GM12891 (cell line): ENCODE measurements at regions not wholly inside any gene's neighbourhood (a gene's known extent, or its start where the extent isn't known, plus 50 kb on each side); places are given as distances from the start of the nearest gene placed in this dataset.

Experiments used
- DNase-seq: peaks from one replicate; pipeline ENCODE4 v3.0.0; 2011; ENCODE audit warnings: low spot score; ENCODE audit not compliant: insufficient read length
- FAIRE-seq: peaks from 2 replicates; lab custom pipeline; 2011; peaks lifted over from hg19 to GRCh38; lab: Jason Lieb, UNC
- PAX5 ChIP-seq: IDR thresholded peaks from 2 replicates; pipeline ENCODE4 v1.6.1; 2011; ENCODE audit warnings: low read length, moderate library complexity, mild to moderate bottlenecking; ENCODE audit not compliant: insufficient read depth, severe bottlenecking
- POLR2A ChIP-seq: IDR thresholded peaks from 2 replicates; pipeline ENCODE4 v1.6.1; 2011; ENCODE audit warnings: low read depth, low read length, control low read depth
- POLR2AphosphoS5 ChIP-seq: IDR thresholded peaks from 2 replicates; pipeline ENCODE4 v1.6.1; 2011; ENCODE audit warnings: low read depth, low read length, control low read depth
- POU2F2 ChIP-seq: IDR thresholded peaks from 2 replicates; pipeline ENCODE4 v1.6.1; 2011; ENCODE audit warnings: low read depth, mild to moderate bottlenecking, control low read depth, low read length, moderate library complexity
- SPI1 ChIP-seq: IDR thresholded peaks from 2 replicates; pipeline ENCODE4 v1.6.1; 2011; ENCODE audit warnings: low read depth, low read length, control low read depth
- TAF1 ChIP-seq: IDR thresholded peaks from 2 replicates; pipeline ENCODE4 v1.6.1; 2011; ENCODE audit warnings: low read depth, low read length, control low read depth

DNA sequence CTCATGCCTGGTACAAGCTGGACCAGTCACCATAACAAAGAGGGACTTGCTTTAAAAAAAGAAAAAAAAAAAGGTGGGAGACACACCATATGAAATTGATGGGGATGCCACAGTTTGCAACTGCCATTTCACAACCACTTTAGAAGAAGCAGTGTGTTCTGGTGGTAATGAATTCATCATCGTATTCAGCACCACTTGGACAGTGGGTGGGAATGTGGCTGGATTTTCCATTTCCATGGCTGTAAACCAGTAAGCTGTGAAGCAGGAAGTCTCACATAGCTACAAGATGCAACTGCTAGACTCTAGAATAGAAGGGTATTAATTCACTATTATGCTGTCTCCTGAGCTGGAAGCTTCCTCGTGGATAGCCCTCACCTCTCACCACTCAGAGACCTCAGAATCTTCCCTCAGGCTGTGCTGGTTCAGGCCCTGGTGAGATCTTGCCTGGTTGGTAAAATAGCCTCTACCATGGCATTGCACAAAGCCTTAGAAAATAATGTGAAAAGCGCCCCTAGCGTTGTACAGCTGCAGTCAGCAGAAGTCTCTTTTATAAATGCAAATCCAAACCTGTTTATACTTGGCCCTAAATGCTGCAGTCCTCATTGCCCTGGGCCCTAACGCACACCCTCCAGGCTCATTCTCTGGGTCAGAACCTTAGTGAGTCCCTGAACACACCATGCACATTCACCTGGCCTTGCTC is 150.7 kb downstream of the KCTD15 start:
- DNase-seq, result no peak
- no peak for FAIRE-seq
- TF ChIP-seq POLR2A (no peak), TAF1 (no peak), PAX5 (no peak), SPI1 (no peak), POLR2AphosphoS5 (no peak), POU2F2 (no peak)

DNA sequence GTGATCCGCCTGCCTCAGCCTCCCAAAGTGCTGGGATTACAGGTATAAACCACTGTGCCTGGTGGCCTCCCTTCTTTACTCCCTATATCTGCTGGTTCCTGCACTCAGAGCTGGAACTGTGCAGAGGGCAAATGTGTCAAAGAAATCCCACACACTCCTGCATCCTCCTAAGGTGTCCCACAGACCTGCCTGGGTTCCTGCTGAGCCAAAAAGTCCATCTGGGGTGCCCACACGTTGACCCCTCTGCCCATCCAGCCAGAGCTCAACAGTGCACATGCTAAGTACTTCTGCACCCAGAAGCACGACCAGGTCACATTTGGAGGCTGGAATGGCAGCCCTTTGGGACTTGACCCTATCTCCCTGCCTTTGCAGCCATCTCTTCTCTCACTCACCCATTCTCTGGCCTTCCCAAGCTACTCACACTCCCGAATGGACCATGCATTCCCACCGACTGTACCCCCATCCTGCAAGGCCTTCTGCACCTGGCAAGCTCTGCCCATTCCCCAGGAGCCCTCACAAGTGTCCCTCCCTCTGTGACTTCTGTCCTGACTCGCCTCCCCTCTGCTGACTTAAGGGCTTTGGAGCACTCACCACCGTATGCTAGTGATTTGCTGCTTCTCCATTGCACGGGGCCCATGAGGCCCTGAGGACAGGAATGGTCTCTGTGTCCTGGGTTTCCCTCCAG is 152.1 kb downstream of the KCTD15 start:
- FAIRE-seq, result no peak

DNA sequence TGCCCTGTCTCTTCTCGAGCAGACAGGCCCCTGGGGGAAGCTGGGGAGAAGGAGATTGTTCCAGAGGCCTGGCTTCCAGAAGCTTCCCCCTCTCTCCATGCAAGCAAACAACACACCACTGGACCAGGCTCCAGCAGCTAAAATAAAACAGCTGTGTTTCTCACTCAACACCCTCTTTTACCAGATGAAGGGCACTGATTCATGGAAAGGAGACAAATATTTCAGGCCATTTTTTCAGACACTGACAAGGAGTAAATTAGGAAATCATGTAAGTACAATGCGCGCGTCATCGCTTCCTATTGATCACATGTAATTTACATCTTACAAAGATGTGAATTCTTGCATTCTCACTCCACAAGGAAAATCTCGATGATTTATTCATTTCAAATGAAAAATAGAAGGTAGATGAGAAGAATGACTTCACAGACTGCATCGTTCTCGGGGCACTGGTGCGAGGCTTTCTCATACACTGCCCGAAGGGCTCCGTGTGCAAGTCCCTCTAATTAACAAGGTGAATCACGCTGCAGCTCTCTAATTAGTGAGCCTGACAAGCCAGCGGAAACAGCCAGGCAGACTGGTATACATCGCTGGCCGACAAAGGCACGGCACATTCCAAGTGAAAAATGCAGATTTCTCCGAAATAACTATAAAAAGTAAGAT is 153.6 kb downstream of the KCTD15 start:
- TF ChIP-seq TAF1 (no peak), PAX5 (no peak), POLR2A (no peak), POU2F2 (no peak), POLR2AphosphoS5 (no peak), SPI1 (no peak)

More for the DNA sequence above, 152.1 kb downstream of the KCTD15 start:
- TF ChIP-seq TAF1, result no peak
- TF ChIP-seq POLR2A, result no peak
- no peak for TF ChIP-seq POLR2AphosphoS5
- TF ChIP-seq SPI1, result no peak
- TF ChIP-seq POU2F2, result no peak
- no peak for TF ChIP-seq PAX5
- no peak for DNase-seq

DNA sequence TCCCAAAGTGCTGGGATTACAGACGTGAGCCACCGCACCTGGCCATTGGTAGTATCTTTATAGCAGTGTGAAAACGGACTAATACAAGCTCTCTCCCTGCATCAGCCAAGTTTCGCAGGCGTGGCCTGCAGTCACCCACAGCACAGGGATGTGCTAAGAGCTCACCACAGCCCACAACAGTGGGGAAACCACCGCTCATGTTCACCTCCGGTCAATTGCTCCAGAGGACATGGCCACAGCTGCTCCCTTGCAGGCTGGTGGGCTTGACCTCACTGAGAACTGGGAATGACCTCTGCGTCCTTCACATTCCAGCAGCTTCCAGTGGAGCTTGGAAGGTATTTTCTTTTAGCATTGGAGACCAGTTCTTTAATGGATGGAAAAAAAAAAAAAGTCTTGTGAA is 156.4 kb downstream of the KCTD15 start:
- no peak for TF ChIP-seq PAX5
- TF ChIP-seq TAF1, result no peak
- TF ChIP-seq POLR2A, result no peak
- TF ChIP-seq SPI1, result no peak
- no peak for TF ChIP-seq POU2F2
- no peak for TF ChIP-seq POLR2AphosphoS5
- no peak for DNase-seq
- FAIRE-seq, result no peak

More for the DNA sequence above, 153.6 kb downstream of the KCTD15 start:
- FAIRE-seq, result no peak
- DNase-seq, result no peak

DNA sequence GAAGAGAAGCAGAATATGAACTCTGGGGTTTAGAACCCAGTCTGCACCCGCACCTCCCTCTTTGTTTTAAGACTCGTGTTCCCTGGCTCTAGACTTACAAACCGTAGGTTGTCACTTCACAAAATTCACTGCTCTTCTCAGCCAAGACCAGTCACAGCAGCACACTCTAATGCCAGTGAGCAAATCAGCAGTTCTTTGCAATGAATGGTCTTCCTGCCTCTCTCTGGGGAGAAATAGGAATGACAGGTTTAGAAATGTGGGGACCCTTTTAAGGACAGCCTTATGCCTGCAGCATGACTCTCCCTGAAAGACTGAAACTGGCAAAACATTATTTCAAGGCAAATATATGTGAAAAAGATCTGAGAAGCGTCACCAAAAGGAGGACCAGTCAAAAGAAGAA is 156.9 kb downstream of the KCTD15 start:
- FAIRE-seq (no peak), DNase-seq (no peak)
- TF ChIP-seq TAF1 (no peak), POLR2A (no peak), POU2F2 (no peak), PAX5 (no peak), SPI1 (no peak), POLR2AphosphoS5 (no peak)

DNA sequence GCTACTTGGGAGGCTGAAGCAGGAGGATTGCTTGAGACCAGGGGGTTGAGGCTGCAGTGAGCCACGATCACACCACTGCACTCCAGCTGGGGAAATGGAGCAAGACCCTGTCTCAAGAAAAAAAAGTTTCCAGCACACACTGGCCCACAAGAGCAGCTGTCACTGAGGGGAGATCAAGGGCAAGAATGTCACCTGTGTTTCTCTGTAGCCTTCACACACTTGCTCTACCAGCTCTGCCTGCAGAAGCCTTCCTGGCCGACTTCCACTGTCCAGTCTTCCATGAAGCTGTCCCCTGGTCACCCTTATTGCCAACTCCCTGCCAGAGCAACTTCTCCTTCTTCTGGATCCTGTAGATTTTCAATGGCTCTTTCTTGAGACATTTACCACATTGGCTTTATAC is 158.0 kb downstream of the KCTD15 start:
- TF ChIP-seq POLR2A, result no peak
- no peak for TF ChIP-seq PAX5
- no peak for TF ChIP-seq POU2F2
- TF ChIP-seq POLR2AphosphoS5, result no peak
- no peak for TF ChIP-seq SPI1
- TF ChIP-seq TAF1, result no peak
- DNase-seq, result no peak
- no peak for FAIRE-seq

DNA sequence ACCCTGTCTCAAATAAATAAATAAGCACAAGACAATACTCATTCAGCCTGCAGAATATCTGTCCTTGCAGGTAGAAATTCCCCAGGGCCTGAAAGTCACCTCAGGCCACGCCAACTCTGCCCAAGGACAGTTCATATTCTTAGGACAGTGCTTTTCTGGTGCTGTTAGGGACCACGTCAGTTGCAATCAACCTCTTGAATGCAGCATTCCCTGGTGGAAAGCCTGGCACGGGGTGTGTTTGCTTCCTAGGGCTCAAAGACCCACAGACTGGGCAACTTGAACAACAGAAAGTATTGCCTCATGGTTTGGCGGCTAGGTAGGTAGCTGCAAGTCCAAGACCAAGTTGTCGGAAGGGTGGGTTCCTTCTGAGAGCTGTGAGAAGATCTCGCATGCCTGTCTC is 160.3 kb downstream of the KCTD15 start:
- DNase-seq, result no peak
- no peak for FAIRE-seq
- TF ChIP-seq TAF1 (no peak), SPI1 (no peak), POLR2AphosphoS5 (no peak), POU2F2 (no peak), PAX5 (no peak)

DNA sequence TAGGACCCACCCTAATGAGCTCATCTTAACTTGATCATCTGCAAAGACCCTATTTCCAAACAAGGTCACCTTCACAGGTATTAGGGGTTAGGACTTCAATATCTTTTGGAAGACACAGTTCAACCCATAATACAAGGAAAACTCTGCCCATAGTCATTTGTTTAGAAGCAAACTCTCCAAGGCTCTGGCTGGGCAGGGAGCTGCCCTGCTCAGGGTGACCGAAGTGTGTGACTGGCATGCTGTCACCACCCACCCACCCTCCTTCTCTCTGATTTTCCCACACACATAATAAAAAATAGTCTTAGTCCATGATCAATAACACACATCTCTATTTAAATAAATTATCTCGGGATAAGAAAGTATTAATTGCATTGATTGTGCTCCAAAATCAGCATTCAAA is 161.1 kb downstream of the KCTD15 start:
- DNase-seq (no peak), FAIRE-seq (no peak)
- TF ChIP-seq POU2F2 (no peak), POLR2A (no peak), POLR2AphosphoS5 (no peak), SPI1 (no peak), PAX5 (no peak), TAF1 (no peak)

DNA sequence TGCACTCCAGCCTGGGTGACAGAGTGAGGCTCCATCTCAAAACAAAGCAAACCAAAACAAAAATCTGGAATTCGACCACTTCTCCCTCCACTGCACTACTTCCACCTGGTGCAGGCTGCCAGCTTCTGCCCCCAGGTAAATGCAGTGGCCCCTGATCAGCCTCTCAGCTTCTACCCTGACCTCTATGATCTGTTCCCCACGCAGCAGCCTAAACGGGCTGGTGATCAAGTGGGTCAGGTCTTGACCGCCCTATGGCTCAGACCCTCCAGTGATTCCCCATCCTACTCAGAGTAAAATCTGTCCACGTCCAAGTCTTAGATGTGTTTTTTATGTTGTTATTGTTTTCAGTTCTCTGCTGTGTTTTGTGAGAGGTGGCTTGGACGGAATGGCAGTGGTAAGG is 163.9 kb downstream of the KCTD15 start:
- FAIRE-seq (no peak), DNase-seq (no peak)
- TF ChIP-seq SPI1, result no peak
- TF ChIP-seq TAF1, result no peak
- TF ChIP-seq POU2F2, result no peak
- no peak for TF ChIP-seq PAX5
- no peak for TF ChIP-seq POLR2A

DNA sequence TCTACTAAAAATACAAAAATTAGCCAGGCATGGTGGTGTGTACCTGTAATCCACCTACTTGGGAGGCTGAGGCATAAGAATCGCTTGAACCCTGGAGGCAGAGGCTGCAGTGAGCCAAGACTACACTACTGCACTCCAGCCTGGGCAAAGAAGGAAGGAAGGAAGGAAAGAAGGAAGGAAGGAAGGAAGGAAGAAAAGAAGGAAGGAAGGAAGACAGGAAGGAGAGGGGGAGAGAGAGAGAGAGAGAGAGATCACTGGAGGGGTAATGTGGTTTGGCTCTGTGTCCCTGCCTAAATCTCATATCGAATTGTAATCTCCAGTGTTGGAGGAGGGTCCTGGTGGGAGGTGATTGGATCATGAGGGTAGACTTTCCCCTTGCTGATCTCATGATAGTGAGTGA is 165.5 kb downstream of the KCTD15 start:
- TF ChIP-seq PAX5 (no peak), POU2F2 (no peak), POLR2A (no peak), SPI1 (no peak), TAF1 (no peak), POLR2AphosphoS5 (no peak)
- DNase-seq, result no peak
- no peak for FAIRE-seq
